ENCODE measurements at regions not wholly inside any gene's neighbourhood (a gene's known extent, or its start where the extent isn't known, plus 50 kb on each side); places are given as distances from the start of the nearest gene placed in this dataset.

- Histone ChIP-seq H3K4ac (replicated peaks; ENCODE audit: insufficient read length, low read depth, low read length) (no peak overlapping the region), H3K18ac (ENCODE audit: extremely low read depth, low read length) (no peak overlapping the region), H3K27me3 (replicated peaks in 1 of 4; ENCODE audit: control insufficient read depth in 3 of 4, extremely low read depth in 1 of 4, insufficient read depth in 3 of 4, low read length in 3 of 4) (no peaks in the 10 kb centered on the region), H4K5ac (ENCODE audit: insufficient read length, low read depth, low read length) (no peak overlapping the region), H3K4me2 (ENCODE audit: insufficient read depth in 1 of 2, low read depth in 2 of 2, low read length in 2 of 2) (no peak overlapping the region), H2AK5ac (ENCODE audit: low read depth, low read length) (no peak overlapping the region), H2BK20ac (ENCODE audit: low read length) (no peak overlapping the region), H3K14ac (ENCODE audit: insufficient read length) (no peak overlapping the region), H3K23ac (ENCODE audit: insufficient read length) (no peak overlapping the region), H3K4me1 (replicated peaks in 1 of 4; ENCODE audit: control insufficient read depth in 3 of 4, insufficient read depth in 4 of 4, low read length in 3 of 4) (no peaks in the 10 kb centered on the region), H2BK5ac (ENCODE audit: low read depth, low read length) (no peak overlapping the region), H3K4me3 (ENCODE audit: extremely low read depth in 1 of 4, insufficient read depth in 2 of 4, low read depth in 3 of 4, low read length in 4 of 4) (no peak overlapping the region), H3K36me3 (ENCODE audit: control insufficient read depth in 2 of 4, insufficient read depth in 4 of 4, low read length in 3 of 4) (no peaks in the 10 kb centered on the region), H3K9ac (replicated peaks in 1 of 4; ENCODE audit: extremely low read depth in 1 of 4, low read depth in 3 of 4, low read length in 3 of 4) (no peak overlapping the region), H4K91ac (replicated peaks; ENCODE audit: insufficient read length, low read length) (no peak overlapping the region), H3K9me3 (ENCODE audit: insufficient read depth in 2 of 2, low read depth in 1 of 2, low read length in 1 of 2) (no peaks in the 10 kb centered on the region), H2BK120ac (replicated peaks; ENCODE audit: low read depth, low read length) (no peak overlapping the region), H2AFZ (ENCODE audit: low read length) (no peak overlapping the region), H3K27ac (ENCODE audit: low read depth, low read length) (no peak overlapping the region), H3K79me1 (ENCODE audit: low read depth, low read length) (no peaks in the 10 kb centered on the region), H2BK15ac (ENCODE audit: low read length) (no peak overlapping the region), H4K20me1 (replicated peaks in 1 of 2; ENCODE audit: control insufficient read depth in 1 of 2, insufficient read depth in 2 of 2, low read length in 2 of 2) (no peaks in the 10 kb centered on the region), H3K79me2 (ENCODE audit: control insufficient read depth in 1 of 2, insufficient read depth in 2 of 2, low read length in 2 of 2) (no peaks in the 10 kb centered on the region), H2BK12ac (ENCODE audit: low read depth, low read length) (no peak overlapping the region), H3K56ac (replicated peaks; ENCODE audit: insufficient read length, low read depth, low read length) (no peak overlapping the region), H4K8ac (ENCODE audit: extremely low read depth, insufficient read depth, low read length) (no peak overlapping the region), H3K23me2 (ENCODE audit: low read depth, low read length) (no peaks in the 10 kb centered on the region)
- CTCF ChIA-PET (ENCODE audit: partially characterized antibody), result no interaction called here
- TF ChIP-seq TAF1 (IDR thresholded peaks at IDR 0.05; ENCODE audit: low read depth, low read length) (no peak), KDM4A (IDR thresholded peaks at IDR 0.05; ENCODE audit: low read depth, low read length, severe bottlenecking) (no peak), MAFK (IDR thresholded peaks at IDR 0.05; ENCODE audit: low read depth, low read length) (no peak), GABPA (IDR thresholded peaks at IDR 0.05; ENCODE audit: borderline replicate concordance, insufficient read depth, low read length) (no peak), CHD2 (IDR thresholded peaks at IDR 0.05; ENCODE audit: low read length) (no peak), TAF7 (optimal IDR thresholded peaks at IDR 0.05; ENCODE audit: borderline replicate concordance, low read depth, low read length) (no peak), BACH1 (IDR thresholded peaks at IDR 0.05; ENCODE audit: low read length) (no peak), CBX8 (IDR thresholded peaks at IDR 0.05; ENCODE audit: borderline replicate concordance, low read depth, low read length) (no peak), JUND (IDR thresholded peaks at IDR 0.05; ENCODE audit: low read length) (no peak), BCL11A (IDR thresholded peaks at IDR 0.05; ENCODE audit: low read depth in 2 of 2, low read length in 2 of 2) (no peak)
- DNase-seq (ENCODE audit: low read depth in 1 of 2, low spot score in 2 of 2) (no peak), FAIRE-seq (no peak)
- WGBS, 2 experiments (ENCODE audit: extremely low coverage in 1 of 2, insufficient coverage in 1 of 2, insufficient read length in 1 of 2, insufficient replicate concordance in 2 of 2, low coverage in 1 of 2, low lambda C conversion rate in 2 of 2, missing lambda C conversion rate in 1 of 2), result 92% methylated on average over 4 of the region's 4 CpGs; no CpG with 5 or more reads in 1 of the 2 experiments
- POLR2A ChIA-PET (ENCODE audit: partially characterized antibody), result no interaction called here
Measured at GRCh38 chr5:31122998-31123951, 70.2 kb upstream of the CDH6 start.

All from H1 (cell line).